OCI-LY7 (cell line): ENCODE measurements at regions not wholly inside any gene's neighbourhood (a gene's known extent, or its start where the extent isn't known, plus 50 kb on each side); places are given as distances from the start of the nearest gene placed in this dataset.

Source experiments
- BruUV-seq: library from RNA; stranded (reverse); fragments of 400-500 nt; replicated peaks from 2 replicates; lab custom pipeline; 2021; lab: Mats Ljungman, UMichigan
- CTCF ChIA-PET: fragments of 300-600 bp; sonication (Branson Sonifier 250); formaldehyde crosslinking; loops from one replicate; lab custom pipeline; 2022; ENCODE audit warnings: antibody characterized with exemption; ENCODE audit not compliant: unreplicated experiment; lab: Charles Lee
- POLR2A ChIA-PET: fragments of 300-600 bp; sonication (Branson Sonifier 250); formaldehyde crosslinking; loops from one replicate; lab custom pipeline; 2022; ENCODE audit warnings: antibody characterized with exemption; lab: Charles Lee
- DNase-seq: peaks from one replicate; pipeline ENCODE4 v3.0.0-alpha.2; 2015; ENCODE audit warnings: low spot score
- H2AFZ ChIP-seq: fragments of 200-600 bp; sonication (generic), shearing (Covaris generic); 2 replicates; pipeline ENCODE4 v1.6.1; 2014; ENCODE audit warnings: mild to moderate bottlenecking, antibody characterized with exemption, low read length, moderate library complexity
- H3K27ac ChIP-seq: fragments of 200-600 bp; sonication (generic); 2 replicates; pipeline ENCODE4 v1.5.1; 2014; ENCODE audit warnings: mixed run types, low read depth, mild to moderate bottlenecking, moderate library complexity, low read length, inconsistent platforms; ENCODE audit not compliant: poor library complexity, severe bottlenecking
- H3K36me3 ChIP-seq: fragments of 200-600 bp; sonication (generic); 2 replicates; pipeline ENCODE4 v1.6.1; 2014; ENCODE audit warnings: mild to moderate bottlenecking, antibody characterized with exemption, low read length, moderate library complexity, mixed read lengths; ENCODE audit not compliant: insufficient read depth
- H3K4me1 ChIP-seq: fragments of 200-600 bp; sonication (generic); 2 replicates; pipeline ENCODE4 v1.5.1; 2014; ENCODE audit warnings: mild to moderate bottlenecking, low read length; ENCODE audit not compliant: insufficient read depth, poor library complexity, severe bottlenecking
- H3K4me2 ChIP-seq: fragments of 200-600 bp; sonication (generic); 2 replicates; pipeline ENCODE4 v1.6.1; 2014; ENCODE audit warnings: mild to moderate bottlenecking, low read length
- H3K4me3 ChIP-seq: fragments of 200-600 bp; sonication (generic); 2 replicates; pipeline ENCODE4 v1.5.1; 2014; ENCODE audit warnings: mild to moderate bottlenecking, low read depth, low read length; ENCODE audit not compliant: poor library complexity, severe bottlenecking
- H3K79me2 ChIP-seq: fragments of 200-600 bp; sonication (generic); 2 replicates; pipeline ENCODE4 v1.6.1; 2016; ENCODE audit warnings: low read depth, mild to moderate bottlenecking, low read length, moderate library complexity, mixed read lengths; ENCODE audit not compliant: insufficient read depth
- H3K9me2 ChIP-seq: fragments of 200-600 bp; sonication (generic); 2 replicates; pipeline ENCODE4 v1.6.1; 2016; ENCODE audit warnings: mild to moderate bottlenecking, low read length, mixed read lengths; ENCODE audit not compliant: insufficient read depth
- H3K9me3 ChIP-seq: fragments of 200-600 bp; sonication (generic); 2 replicates; pipeline ENCODE4 v1.6.1; 2014; ENCODE audit warnings: mild to moderate bottlenecking, mixed run types, low read length, mixed read lengths
- H4K20me1 ChIP-seq: fragments of 200-600 bp; sonication (generic); 2 replicates; pipeline ENCODE4 v1.6.1; 2014; ENCODE audit warnings: mild to moderate bottlenecking, antibody characterized with exemption, low read length, moderate library complexity, mixed read lengths; ENCODE audit not compliant: insufficient read depth
- CTCF ChIP-seq: fragments of 200-600 bp; sonication (generic); conservative IDR thresholded peaks from 2 replicates; pipeline ENCODE4 v1.5.1; 2014; ENCODE audit warnings: mild to moderate bottlenecking, antibody characterized with exemption, low read length, moderate library complexity, mixed read lengths
- EZH2phosphoT487 ChIP-seq: fragments of 200-600 bp; sonication (generic); IDR thresholded peaks from 2 replicates; pipeline ENCODE4 v1.6.1; 2018; ENCODE audit warnings: low read depth, borderline replicate concordance, mild to moderate bottlenecking, mixed run types, antibody characterized with exemption, low read length, moderate library complexity, mixed read lengths
- intact Hi-C: fragments of 100-400 bp; cut with micrococcal nuclease; formaldehyde crosslinking; loops from one replicate; pipeline ENCODE4 v1.10.0; 2022; ENCODE audit not compliant: unreplicated experiment

GRCh38 chr1:83509301-83509781 lies 489.6 kb downstream of the TTLL7 start:
- TF ChIP-seq CTCF (no peak), EZH2phosphoT487 (no peak)
- no peak overlapping the region for H3K4me3 ChIP-seq
- ChIA-PET CTCF (no interaction called here), POLR2A (no interaction called here)
- no peak overlapping the region for H3K4me2 ChIP-seq
- H2AFZ ChIP-seq: no peak overlapping the region
- no TSS peak for BruUV-seq
- no peaks in the 10 kb centered on the region for H3K4me1 ChIP-seq
- DNase-seq: no peak
- H3K79me2 ChIP-seq: no peaks in the 10 kb centered on the region
- no peaks in the 10 kb centered on the region for H3K9me2 ChIP-seq
- intact Hi-C loops: no loop called here
- no peaks in the 10 kb centered on the region for H3K9me3 ChIP-seq
- H3K36me3 ChIP-seq: no peaks in the 10 kb centered on the region
- H4K20me1 ChIP-seq: no peaks in the 10 kb centered on the region
- H3K27ac ChIP-seq: no peak overlapping the region

DNA sequence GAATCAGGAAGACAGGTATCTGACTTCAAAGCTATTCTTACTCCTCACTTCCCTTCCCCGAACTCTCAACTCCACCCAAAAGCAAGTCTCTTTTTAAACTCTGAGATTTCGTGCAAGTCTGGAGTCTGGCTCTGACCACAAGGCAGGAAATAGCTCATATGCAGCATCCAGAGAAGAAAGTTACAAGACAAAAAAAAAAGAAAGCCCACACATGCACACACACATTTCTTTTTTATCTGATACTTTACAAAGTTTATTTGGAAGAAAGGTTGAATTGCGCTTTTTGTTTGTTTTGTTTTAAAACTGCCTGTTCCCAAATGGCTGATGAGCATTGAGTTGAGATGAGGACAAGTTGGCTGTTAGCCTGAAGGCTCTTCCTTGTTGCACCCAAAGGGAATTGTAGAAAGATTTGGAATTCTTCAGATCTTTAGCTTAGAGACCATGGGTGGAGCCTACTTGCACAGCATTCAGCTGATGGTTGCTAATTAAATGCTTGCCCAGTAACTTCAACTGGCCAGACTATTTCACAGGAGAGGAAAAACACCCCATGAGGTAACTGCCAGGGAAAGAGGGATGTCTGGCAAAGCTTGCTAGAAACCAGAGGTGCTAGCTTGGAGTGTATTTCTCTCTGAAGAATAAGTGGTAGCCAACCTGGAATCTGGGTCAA lies 490.3 kb downstream of the TTLL7 start:
- H3K79me2 ChIP-seq: no peaks in the 10 kb centered on the region
- H3K4me1 ChIP-seq: no peaks in the 10 kb centered on the region
- no peak overlapping the region for H3K4me2 ChIP-seq
- H2AFZ ChIP-seq: no peak overlapping the region
- H3K27ac ChIP-seq: no peak overlapping the region
- TF ChIP-seq EZH2phosphoT487: no peak
- no peak for TF ChIP-seq CTCF
- H3K36me3 ChIP-seq: no peaks in the 10 kb centered on the region
- intact Hi-C loops: no loop called here
- ChIA-PET CTCF (no interaction called here), POLR2A (no interaction called here)
- no peaks in the 10 kb centered on the region for H3K9me3 ChIP-seq
- H3K4me3 ChIP-seq: no peak overlapping the region
- no TSS peak for BruUV-seq
- H4K20me1 ChIP-seq: no peaks in the 10 kb centered on the region
- no peak for DNase-seq
- H3K9me2 ChIP-seq: no peaks in the 10 kb centered on the region

DNA sequence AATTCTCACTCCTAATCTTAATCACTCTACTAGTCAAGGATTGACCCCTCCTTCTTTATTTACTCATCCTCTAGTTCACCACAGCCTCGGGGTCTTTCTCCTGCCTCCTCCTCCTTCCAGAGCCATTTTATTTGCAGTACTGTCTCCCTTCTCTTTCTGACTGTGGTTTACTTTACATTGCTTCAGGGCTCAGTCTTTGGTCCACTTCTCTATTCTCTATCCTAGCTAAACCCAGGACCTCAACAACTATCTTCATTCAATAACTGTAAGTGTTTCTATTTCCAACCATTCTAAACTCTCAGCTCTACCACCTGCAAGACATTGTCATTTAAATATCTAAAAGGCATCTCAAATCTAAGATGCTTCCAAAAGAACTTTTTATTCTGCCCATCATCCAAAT lies 493.8 kb downstream of the TTLL7 start:
- BruUV-seq: no TSS peak
- no peak overlapping the region for H3K4me3 ChIP-seq
- no peaks in the 10 kb centered on the region for H3K9me2 ChIP-seq
- H3K36me3 ChIP-seq: no peaks in the 10 kb centered on the region
- ChIA-PET POLR2A (no interaction called here), CTCF (no interaction called here)
- no peak overlapping the region for H2AFZ ChIP-seq
- no peaks in the 10 kb centered on the region for H3K79me2 ChIP-seq
- TF ChIP-seq CTCF: no peak
- no peak for TF ChIP-seq EZH2phosphoT487
- no peaks in the 10 kb centered on the region for H4K20me1 ChIP-seq
- no peak overlapping the region for H3K4me2 ChIP-seq
- no peaks in the 10 kb centered on the region for H3K9me3 ChIP-seq
- no peaks in the 10 kb centered on the region for H3K4me1 ChIP-seq
- DNase-seq: no peak
- H3K27ac ChIP-seq: no peak overlapping the region
- intact Hi-C loops: no loop called here
